ENCODE measurements at regions not wholly inside any gene's neighbourhood (a gene's known extent, or its start where the extent isn't known, plus 50 kb on each side); places are given as distances from the start of the nearest gene placed in this dataset.

DNA sequence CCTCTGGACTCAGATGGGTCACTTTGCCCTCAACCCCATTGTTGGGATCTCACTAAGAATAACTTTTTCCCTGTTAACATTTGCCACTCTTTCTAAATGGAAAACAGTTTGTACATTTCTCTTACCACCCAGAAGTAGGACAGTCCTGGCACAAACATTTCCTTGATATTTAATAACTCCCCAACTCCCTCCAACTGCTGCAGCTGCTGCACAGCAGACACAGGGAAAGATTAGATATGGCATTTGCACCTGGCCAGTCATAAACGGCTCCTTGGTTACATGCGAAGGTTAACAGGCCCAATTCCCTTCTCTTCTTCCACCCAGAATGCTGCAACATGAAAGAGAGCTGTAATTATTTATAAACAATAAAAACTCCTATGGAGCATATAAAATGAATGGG is 55.9 kb upstream of the SOX4 start:
- TF ChIP-seq, protein P1, sequence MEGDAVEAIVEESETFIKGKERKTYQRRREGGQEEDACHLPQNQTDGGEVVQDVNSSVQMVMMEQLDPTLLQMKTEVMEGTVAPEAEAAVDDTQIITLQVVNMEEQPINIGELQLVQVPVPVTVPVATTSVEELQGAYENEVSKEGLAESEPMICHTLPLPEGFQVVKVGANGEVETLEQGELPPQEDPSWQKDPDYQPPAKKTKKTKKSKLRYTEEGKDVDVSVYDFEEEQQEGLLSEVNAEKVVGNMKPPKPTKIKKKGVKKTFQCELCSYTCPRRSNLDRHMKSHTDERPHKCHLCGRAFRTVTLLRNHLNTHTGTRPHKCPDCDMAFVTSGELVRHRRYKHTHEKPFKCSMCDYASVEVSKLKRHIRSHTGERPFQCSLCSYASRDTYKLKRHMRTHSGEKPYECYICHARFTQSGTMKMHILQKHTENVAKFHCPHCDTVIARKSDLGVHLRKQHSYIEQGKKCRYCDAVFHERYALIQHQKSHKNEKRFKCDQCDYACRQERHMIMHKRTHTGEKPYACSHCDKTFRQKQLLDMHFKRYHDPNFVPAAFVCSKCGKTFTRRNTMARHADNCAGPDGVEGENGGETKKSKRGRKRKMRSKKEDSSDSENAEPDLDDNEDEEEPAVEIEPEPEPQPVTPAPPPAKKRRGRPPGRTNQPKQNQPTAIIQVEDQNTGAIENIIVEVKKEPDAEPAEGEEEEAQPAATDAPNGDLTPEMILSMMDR (IDR thresholded peaks at IDR 0.05), result no peak
- TF ChIP-seq POLR2AphosphoS5 (IDR thresholded peaks at IDR 0.05), result no peak
- TF ChIP-seq POLR2A (IDR thresholded peaks at IDR 0.05), result no peak
